NOMO-1 treated with dmso at 0.1 percent for 144 hours (cell line): ENCODE measurements at regions not wholly inside any gene's neighbourhood (a gene's known extent, or its start where the extent isn't known, plus 50 kb on each side); places are given as distances from the start of the nearest gene placed in this dataset.
"Not testable (repeated sequence)": the region's sequence is repeated elsewhere in the genome, so short reads cannot be mapped to it uniquely, and the experiment has no call there.

Source experiments
- DNase-seq: peaks from one replicate; lab custom pipeline; 2025; ENCODE audit not compliant: unreplicated experiment; lab: John Stamatoyannopoulos, UW

DNA sequence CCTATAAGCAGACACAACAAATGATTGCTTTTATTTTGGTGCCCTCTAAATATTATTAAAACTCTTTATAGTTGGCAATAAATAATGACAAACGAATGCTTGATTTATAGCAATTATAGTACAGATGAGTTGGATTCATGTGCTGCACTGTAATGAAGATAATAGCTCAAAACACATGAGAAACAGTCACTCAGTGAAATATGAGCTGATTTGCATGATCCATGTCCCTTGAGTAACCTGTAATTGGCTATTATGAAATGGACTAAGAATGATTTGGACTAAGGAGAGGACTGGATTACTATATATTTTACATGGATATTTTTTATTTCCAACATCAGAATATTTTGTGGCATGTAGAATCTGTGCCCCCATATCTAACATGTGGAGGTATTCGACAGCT is 365.6 kb upstream of the UBE2E3 start:
- DNase-seq, result no peak

DNA sequence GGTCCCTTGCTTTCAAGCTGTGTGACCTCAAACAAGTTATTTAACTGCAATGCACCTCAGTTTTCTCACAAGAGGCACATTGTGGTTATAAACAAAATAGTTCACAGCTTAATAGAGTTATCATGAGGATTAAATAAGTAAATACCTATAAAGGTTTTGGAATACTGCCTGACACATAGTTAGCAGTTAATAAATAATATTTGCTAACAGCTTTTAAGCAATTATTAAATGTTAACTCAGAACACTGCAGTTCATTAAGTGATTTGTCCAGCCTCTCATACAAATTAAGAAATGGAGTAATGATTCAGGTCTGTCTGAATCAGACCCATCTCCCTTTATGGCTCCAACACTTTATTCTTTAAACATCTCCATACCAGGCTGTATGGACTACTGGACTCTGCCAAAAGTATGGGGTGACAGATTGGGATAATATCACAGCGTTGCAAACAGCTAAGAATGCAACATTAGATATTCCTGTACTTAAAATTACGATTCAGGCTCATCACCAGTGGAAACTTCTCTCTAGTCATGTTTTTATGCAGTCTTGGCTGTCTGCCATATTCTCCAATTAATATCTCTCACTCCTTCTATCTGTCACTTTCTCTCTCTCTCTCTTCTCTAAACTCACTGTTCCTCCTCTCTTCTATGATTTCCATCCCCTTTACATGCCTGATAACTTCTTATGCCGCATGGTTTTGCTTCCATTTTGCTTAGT is 370.6 kb upstream of the UBE2E3 start:
- no peak for DNase-seq

DNA sequence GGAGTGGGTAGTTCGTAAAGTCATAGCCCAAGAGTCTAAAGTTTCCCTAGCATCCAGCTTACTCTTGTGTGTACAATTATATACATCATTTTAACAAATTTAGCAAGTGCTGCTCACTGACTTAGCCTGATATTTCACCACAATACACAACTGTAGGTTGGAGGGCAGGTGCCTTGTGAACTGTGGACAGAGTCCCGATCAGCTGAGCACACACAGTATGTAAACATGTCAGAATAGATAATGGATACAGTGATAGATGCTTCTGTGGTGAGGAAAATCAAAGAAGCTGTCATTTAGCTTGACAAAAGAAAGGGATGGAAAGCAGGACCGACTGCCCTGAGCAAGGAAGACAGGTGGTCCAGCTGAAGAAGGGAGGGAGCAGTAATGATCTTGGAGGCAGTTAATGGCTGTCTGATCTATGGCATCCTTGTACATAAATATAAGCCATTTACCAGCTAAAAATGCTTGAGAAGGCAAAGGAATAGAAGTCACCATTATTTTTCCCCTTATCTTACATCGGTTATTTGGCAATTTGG is 372.8 kb upstream of the UBE2E3 start:
- no peak for DNase-seq

DNA sequence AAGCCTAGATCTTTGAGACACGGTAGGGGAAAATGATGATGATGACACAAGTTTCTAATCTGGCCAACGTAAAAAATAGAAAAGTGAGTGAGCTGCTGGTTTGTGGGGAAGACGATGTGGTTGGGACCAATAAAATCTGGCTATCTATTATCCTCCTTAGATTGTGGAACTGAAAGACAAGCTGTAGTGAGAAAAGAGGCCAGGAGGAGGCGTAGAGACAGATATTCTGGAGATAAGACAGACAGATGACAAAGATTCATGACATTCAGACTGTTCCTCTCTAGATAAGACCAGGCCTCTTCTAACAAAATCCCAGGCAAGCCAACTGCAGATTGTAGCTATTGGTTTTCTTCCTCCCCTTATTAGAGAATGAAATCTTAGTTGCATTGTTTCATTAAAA is 376.3 kb upstream of the UBE2E3 start:
- DNase-seq, result peak; percentile 39

DNA sequence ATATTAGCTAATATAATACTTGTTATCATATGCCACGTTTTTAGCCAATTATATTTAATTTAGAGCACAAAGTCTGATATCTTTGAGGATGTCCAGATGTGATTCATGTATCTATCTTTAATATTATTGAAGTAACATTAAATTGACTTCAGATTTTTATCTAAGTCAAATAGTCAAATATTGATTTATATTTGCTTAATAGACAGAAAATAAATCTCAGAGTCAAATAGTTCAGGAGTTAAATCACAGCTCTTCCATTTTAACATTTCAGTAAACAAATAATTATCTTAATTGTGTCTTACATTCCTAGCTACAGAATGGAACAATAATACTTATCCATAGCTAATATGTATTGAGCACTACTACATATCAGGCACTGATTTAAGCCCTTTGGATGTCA is 379.4 kb upstream of the UBE2E3 start:
- DNase-seq, result no peak

DNA sequence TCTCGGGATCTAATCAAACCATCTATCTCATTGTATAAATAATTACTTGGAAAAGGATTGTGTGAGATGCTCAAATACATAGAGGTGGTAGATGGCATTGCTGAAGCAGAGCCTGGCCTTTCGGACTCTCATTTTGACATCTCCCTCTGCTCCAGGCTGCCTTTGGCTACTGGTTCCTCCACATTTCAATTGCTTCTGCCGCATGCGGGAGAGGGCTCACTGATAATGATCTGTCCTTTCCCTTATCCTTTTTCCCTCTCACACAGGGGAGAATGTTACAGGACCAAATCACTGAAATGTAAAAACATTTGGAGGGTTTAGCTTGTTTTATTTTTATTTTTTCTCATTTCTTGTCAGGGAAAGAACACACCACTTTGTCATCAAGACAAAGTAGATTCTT is 380.6 kb upstream of the UBE2E3 start:
- no peak for DNase-seq

DNA sequence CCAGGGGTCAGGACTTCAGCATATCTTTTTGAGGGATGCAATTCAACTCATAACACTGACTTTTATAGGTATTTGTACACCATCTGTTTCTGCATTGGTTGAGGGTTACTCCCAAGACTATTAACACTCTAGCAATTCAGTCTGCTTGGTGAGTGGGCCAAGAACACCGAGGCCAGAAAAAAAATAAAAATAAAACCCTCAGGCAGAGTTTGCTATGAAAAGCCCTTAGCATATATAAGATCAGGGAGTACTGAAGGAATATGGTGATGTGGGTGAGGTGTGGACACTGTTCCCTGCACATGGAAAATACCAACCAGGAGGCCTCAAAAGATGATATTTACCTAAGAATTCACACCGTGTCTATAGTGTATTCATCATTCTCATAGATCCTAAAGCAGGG is 383.2 kb upstream of the UBE2E3 start:
- DNase-seq, result no peak

DNA sequence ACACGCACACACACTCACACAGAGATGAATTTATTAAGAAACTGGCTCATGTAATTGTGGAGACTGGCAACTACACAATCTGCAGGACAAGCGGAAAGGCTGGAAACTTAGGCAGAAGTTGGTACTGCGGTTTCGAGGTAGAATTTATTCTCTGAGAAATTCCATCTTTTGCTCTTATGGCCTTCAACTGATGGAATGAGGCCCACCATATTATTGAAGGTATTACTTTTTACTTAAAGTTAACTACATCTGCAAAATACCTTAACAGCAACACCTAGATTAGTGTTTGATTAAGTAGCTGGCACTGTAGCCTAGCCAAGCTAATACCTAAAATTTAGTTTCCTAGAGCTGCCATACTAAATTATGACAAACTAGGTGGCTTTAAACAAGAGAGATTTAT is 384.0 kb upstream of the UBE2E3 start:
- no peak for DNase-seq

DNA sequence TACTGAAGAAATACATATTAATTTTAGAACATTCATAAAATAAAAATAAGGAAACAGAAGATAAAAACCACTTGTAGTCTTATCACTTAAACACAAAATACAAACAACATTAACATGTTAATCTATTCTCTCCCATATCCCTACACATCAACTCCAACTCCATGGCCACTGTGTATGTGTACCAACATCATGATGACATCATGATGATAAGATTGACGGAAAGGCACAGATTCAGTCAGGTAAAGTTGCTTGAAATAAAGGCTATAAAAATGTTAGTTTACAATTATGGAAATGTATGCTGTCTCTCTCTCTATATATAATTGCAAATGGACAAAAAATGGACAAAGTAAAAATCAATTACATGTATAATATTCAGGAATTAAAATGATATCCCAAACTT is 388.5 kb upstream of the UBE2E3 start:
- no peak for DNase-seq

DNA sequence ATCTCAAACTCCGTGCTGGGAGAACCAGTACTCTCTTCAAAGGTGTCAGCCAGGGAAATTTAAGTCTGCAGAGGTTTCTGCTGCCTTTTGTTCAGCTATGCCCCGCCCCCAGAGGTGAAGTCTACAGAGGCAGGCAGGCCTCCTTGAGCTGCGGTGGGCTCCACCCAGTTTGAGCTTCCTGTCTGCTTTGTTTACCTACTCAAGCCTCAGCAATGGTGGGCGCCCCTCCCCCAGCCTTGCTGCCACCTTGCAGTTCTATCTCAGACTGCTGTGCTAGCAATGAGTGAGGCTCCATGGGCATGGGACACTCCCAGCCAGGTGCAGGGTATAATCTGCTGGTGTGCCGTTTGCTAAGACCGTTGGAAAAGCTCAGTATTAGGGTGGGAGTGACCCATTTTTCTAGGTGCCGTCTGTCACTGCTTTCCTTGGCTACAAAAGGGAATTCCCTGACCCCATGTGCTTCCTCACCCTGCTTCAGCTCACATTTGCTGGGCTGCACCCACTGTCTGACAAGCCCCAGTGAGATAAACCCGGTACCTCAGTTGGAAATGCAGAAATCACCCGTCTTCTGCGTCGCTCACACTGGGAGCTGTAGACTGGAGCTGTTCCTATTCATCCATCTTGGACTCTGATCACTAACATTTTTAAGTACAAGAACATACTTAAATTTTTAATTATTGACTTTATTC is 389.2 kb upstream of the UBE2E3 start:
- DNase-seq, result not testable (repeated sequence)

DNA sequence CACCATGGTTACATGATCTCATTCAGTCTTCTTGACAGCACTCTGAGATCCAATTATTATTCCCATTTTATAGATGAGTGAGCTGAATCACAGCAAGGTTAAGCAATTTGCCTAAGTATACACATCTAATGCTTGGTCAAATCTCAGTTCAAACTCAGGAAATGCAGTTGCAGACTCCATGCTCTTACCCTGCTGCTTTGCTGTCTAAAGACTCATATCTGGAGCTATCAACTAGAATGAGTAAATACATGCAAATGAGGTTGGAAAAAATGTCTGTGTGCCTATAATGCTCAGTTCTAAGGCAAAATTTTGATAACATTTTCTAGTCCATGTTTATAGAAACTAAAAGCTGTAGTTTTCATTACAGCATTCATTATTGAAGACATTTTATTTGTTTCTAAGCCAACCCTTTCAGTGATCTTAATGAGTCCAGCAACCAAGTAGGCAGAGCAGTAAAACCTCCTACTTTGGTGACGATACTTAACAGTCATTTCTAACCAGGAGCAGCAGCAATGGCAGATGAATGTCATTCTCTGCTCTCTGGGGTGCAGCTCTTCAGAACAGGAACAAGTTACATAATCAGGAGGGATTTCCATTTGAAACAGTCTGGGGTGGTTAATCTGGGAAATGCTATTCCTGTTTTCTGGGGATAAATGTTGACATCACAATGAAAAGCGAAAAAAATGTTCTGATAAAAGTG is 396.8 kb upstream of the UBE2E3 start:
- DNase-seq, result no peak

DNA sequence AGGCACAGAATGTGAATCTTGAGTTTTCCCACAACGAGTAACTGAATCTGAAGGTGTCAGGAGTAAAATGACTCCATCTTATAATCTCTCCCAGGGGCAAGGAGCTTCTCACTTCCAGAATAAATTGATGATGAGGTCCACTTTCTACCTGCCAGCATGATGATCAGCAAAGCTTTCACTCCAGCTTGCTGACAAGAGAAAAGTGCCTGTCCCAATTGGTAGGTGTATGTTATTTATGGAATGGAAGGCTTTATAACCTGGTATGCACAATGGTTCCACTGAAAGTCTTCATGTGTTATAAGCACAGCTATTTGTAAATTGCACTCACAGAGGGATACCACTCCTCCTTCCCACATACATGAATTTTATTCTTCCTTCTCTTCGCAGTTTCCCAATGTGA is 401.0 kb upstream of the UBE2E3 start:
- no peak for DNase-seq

DNA sequence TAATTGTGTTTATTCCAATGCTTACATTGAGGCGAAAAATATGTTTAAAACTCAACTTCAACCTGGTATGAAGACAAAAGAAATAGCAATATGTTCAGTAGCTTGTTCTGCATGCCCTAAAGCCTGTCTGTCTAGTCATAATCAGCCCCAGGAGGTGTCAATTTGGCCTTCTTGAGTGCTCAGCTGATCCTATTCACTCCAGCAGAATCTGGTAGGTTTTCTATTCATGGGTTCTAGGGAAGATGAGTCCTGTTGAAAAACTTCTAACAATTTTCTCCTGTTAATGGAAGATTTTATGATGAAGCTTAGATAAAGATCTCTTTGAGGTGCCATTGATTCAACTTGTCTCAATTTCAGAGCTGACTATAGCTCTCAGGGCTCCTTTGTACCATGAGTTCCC is 402.0 kb upstream of the UBE2E3 start:
- no peak for DNase-seq

DNA sequence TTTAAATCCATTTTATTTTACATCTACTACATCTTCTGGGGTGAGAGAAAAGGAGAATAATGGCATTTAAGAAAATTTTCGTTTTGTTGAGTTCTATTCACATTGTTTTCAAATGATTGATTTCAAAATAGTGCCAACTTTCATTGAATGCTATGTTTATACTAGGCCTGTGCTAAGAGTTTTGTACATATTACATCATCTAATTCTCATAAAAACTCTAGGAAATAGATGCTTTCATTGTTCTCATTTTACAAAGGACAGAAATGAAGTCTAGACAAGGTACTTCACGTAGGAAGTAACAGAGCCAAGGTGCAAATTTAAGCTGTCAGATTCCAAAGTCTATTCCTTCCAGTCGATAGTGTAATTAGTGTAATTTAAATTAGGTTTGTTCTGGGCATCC is 402.8 kb upstream of the UBE2E3 start:
- DNase-seq, result no peak

DNA sequence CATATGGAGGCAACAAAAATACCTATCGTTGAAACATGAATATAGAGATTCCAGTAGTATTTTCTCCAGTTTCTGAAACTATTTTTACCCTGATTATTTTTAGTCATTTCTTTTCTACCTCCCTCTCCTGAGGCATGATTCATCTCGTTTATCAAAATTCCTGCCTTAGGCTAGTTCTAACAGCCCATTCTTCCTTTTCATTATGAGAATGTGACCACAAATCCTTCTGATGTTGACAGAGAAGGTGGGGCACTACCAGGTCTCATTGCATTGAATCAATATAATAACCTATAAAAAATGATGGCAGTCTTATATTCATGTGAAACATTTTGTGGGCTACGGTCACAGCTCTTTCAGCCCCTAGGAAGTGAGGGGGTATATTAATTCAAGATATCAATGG is 406.5 kb upstream of the UBE2E3 start:
- no peak for DNase-seq

DNA sequence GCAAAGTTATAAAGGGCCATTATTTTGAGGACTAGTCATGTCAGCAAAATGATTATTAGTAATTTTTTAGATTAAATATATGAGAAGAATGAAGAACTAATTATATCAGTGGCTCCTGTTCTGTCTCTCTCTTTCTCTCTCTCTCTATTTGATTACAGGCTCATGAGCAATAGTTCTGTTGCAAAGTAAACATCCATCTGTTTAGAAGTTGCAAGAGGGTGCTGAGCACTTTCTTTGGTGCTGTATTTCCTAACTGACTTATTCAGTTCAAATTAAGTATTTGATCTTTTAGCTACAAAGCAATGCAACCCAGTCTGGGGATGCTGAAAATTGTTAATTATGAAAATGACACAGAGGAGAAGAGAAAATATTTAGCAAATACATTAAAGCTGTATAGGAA is 408.1 kb upstream of the UBE2E3 start:
- no peak for DNase-seq

DNA sequence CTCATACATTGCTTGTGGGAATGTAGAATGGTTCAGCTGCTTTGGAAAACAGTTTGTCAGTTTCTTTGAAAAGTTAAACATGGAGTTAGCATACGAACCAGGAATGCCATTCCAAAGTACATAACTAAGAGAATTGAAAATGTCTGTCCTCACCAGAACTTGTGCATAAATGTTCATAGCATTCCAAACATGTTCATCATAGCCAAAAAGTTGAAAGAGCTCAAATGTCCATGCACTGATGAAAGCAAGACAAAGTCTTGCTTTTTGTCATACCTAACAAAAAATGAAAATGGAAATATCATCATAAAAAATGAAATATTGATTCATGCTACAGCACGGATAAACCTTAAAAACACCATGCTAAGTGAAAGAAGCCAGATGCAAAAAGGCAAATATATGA is 408.8 kb upstream of the UBE2E3 start:
- no peak for DNase-seq

DNA sequence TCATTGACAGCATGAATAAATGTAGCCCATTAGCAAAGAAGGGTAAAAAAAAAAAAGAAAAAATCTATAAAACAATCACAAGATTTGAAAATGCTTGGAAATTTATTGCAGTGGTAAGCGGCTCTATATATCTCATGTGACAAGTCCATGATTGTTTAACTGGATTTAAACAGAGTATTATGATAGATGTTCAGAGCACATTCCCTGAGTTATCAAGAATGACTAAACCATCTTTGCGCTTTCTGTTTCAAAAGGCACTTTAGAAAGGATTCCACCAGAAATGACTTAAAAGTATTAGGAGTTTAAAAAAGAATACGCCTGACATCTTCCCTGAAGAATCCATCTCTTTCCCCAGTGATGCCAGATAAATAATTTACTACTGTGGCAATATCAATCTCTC is 409.5 kb upstream of the UBE2E3 start:
- DNase-seq, result no peak

DNA sequence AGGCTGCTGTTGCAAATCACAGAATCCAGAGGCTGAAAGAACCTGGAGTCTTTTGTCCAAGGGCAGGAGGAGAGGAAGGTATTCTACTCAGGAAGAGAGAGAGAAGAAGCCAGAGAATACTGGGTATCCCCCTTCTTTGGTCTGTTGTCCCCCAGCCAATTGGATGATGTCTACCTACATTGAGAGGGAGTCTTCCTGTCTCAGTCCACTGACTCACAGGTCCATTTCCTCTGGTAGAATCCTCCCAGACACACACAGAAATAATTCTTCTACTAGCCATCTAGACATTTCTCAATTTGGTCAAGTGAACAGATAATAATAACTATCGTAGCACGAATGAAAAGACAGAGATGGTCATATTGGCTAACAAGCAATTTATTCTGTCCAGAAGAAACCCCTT is 416.4 kb upstream of the UBE2E3 start:
- DNase-seq, result no peak

DNA sequence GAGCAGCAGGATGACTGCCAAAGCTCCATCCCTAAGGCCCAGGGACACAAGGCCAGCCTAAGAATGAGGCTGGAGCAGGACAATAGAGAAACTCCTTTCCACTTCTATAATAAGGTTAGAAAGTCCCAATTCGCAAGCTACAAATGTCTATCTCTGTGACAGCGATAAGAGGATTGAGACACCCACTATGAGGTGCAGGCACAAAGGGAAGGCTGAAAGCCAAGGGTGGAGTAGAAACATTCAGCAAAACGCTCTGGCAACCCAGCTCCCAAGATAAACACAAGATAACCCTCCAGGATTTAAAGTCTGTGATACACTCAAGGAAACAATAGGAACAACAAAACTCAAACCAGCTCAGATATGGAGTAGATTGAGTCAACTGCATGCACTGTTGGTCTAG is 418.0 kb upstream of the UBE2E3 start:
- no peak for DNase-seq

DNA sequence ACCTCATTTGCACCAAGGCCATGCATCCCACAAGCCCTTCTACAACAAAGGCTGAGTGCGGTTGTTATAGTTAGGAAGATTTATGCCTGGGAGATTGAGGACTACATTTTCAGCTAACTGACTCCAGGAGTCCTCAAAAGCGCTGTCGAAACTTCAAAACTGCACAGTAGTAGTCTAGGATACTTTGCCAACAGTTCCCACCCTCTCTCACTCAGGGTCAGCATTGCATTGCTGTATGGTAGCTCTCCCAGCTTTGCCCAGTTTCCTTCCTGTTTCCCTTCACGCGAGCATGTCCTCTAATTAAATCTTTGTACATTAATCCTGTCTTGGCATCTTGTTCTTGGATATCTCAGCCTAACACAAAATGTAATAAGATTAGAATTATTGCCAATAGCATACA is 420.6 kb upstream of the UBE2E3 start:
- DNase-seq, result peak; percentile 31

DNA sequence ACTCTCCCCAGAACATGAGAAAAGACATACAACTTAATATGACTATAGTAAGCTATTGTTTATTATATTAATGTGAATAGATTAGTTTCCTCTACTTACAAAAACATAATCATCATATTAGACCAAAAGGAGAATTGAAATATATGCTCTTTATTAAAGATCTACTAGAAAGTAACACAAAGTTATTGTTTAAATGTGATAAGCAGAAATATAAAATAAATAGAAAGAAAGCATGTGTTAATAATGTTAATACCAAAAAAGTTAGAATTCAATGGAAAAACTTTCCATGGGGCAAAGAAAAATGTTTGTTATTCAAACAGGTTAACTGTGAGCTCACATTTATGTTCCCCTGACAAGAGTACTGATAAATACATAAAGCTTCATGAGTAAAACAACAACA is 421.4 kb upstream of the UBE2E3 start:
- no peak for DNase-seq
